HG03135 (cell line): ENCODE measurements at regions not wholly inside any gene's neighbourhood (a gene's known extent, or its start where the extent isn't known, plus 50 kb on each side); places are given as distances from the start of the nearest gene placed in this dataset.
"Not testable (repeated sequence)": the region's sequence is repeated elsewhere in the genome, so short reads cannot be mapped to it uniquely, and the experiment has no call there.

Source experiments
- ATAC-seq: cut with Tn5 transposase; IDR thresholded peaks from one replicate; pipeline ENCODE4 v1.9.1; 2021; ENCODE audit warnings: mild to moderate bottlenecking, moderate library complexity; ENCODE audit not compliant: unreplicated experiment

GRCh38 chr1:120550335-120550734, 135.5 kb downstream of the NBPF8 start:
- not testable (repeated sequence) for ATAC-seq

DNA sequence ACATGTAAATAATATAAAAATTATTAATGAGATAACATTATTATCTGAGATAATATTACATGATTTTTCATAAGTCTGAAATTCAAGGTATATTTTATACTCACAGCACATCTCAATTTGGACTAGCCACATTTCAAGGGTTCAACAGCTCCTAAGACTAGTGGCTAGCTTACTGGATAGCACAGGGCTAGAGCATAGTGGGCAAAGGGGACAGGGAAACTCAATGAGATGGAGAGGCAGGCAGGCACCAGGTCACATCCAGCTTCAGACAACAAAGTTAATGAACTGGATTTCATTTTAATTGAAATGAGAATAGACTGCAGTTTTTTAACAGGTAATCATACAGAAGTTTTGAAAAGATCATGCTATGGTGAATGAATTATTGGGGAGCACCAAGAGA, 137.4 kb downstream of the NBPF8 start:
- ATAC-seq, result not testable (repeated sequence)

DNA sequence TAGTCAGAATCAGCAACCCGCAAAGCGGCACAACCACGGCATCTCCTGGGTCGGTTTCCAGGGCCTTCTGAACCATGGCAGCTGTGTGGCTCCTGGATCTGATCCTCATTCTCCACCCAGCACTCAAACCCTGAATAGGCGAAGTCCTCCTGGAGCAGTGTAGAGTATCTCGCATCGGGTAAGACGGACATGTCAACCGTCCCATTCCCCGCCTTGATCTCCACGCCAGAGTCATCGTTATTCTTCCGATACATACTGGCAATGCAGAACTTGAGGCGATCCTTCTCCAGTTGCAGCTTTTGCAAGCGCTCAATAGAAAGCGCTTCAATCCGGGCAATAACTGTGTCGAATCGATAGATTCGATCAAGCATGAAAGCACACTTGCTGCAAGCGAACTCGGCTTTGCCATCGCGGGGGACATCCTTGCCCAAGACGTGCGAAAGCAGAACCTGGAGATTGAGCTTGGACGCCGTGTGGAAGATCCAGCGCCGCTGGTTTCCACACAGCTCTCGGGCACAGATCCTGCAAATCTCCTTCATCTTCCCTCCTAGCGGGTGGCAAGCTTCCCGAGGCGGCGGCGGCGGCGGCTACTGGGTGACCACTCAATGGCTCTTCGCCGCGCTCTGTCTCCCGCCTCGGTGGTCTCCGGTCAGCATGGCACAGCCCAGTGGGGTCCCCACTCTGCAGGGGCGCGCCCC, 142.9 kb downstream of the NBPF8 start:
- not testable (repeated sequence) for ATAC-seq

- ATAC-seq, result peak; percentile 83
These were observed 143.6 kb downstream of the NBPF8 start for GRCh38 chr1:120558303-120559060.

DNA sequence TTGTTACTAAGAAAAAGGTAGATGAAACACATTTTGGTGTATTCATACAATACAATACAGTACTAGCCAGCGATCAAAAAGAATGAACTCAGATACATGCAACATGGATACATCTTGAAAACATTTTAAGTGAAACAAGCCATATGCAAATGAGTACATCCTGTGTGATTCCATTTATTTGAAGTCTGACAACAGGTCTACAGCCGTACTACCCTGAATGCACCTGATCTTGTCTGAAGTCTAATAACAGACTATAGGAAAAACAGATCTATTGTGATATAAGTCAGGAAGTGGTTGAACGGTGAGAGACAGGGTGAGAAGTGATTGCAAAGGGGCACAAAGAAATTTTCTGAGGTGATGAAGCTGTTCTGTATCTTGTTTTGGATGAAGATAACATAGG, 146.9 kb downstream of the NBPF8 start:
- ATAC-seq, result not testable (repeated sequence)

DNA sequence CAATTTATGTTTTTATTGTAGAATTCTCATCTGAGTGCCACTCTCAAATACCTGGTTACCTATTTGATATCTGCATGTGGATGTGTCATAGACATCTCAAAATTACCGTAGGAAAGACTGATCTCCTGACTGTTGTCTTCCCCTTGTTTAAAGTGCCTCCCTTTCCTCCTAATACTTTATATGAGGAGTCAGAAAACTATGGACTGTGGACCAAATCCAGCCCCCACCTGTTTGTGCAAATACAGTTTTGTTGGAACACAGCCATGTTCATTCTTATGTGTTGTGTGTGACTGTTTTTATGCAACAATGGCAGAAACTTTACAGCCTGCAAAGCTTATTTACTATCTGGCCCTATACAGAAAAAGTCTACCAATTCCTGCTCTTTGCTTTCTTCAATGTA, 150.6 kb downstream of the NBPF8 start:
- not testable (repeated sequence) for ATAC-seq

DNA sequence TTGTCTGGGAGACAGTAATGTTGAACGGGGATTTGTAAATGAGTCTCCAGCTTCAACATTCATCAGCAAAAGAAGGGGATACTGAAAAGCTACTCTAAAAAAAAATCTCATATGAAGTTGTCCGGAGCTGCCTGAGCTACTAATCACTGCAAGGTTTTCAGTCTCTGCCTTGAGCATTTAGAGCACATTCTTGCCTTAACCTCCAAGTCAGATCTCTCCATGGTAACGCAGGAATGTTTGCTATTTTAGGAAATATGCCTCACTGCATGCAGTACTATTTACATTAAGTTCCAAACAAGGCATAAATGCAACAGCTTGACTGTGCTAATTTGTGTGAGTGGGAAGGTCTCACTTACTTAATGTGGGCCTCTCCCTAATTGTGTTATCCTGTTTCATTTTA, 152.8 kb downstream of the NBPF8 start:
- ATAC-seq, result not testable (repeated sequence)

GRCh38 chr1:120575201-120575600, 148.5 kb upstream of the NBPF26 start:
- not testable (repeated sequence) for ATAC-seq

GRCh38 chr1:120582135-120582534, 141.6 kb upstream of the NBPF26 start:
- ATAC-seq, result not testable (repeated sequence)

GRCh38 chr1:120586053-120586452, 137.7 kb upstream of the NBPF26 start:
- not testable (repeated sequence) for ATAC-seq

DNA sequence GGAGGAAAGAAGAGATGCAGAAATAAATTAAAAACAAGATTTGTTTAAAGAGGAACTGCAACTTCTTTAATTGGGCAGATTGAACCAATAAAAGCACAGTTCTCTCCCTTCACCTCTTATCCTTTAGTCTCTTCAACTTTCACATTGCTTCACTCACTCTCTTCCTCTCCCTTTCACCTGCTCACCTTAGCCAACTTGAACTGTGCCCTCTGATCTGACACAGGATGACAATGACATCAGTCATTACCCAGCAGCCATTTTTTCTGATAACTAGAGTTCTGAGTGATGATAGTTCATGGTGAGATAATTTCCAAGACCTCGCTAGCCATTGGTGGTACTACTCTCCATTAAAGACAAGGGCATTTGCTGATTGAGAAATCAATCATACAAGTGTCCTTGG, 134.9 kb upstream of the NBPF26 start:
- ATAC-seq, result not testable (repeated sequence)

DNA sequence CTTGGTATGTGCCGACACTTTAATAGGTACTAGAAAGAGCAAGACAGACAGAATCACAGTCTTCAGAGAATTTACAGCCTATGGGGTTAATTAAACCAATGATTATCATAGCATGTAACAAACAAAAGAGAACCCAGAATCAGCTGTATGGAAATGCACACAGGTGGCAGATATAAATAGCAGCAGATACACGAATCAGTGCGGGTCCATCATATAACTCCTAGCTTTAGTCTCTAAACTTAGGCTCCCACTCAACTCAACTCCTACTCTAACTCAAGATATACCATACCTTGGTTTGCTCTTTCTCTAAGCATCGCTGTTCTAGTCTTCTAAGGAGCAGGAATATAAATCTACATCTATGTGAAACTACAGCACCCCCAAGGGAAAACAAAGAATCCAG, 132.0 kb upstream of the NBPF26 start:
- ATAC-seq, result not testable (repeated sequence)

- not testable (repeated sequence) for ATAC-seq
These were observed 130.8 kb upstream of the NBPF26 start for GRCh38 chr1:120592943-120593342.

- not testable (repeated sequence) for ATAC-seq
These were observed 130.1 kb upstream of the NBPF26 start for GRCh38 chr1:120593648-120594047.

GRCh38 chr1:120598331-120598951, 125.3 kb upstream of the NBPF26 start:
- ATAC-seq, result not testable (repeated sequence)

GRCh38 chr1:120599511-120599910, 124.2 kb upstream of the NBPF26 start:
- ATAC-seq, result not testable (repeated sequence)

DNA sequence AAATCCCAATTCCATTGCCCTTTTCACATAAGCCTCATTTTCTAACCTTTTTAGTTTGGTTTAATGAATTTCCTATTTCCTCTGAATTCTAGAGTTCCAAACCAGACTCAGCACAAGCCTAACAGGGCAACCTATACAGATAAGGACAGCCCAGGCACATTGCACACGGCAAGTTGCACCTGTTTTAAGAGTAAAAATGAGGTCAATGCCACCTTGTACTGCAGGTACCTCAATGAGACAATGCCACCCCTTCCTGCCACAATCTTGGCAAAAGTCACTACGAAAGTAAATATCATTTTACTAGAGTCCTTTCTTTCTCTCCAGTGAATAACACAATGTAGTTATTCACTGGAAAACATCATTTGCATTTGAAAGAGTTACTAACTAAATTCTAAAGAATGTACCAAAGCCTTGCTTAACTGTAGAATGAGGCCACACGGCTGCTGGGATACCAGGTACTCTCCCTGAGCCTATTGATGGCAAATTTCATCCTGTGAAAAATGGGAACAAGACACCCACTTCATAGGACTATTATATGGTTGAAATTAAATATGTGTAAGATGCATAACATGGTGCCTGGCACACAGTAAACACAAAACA, 123.2 kb upstream of the NBPF26 start:
- ATAC-seq, result not testable (repeated sequence)

GRCh38 chr1:120607882-120608281, 115.9 kb upstream of the NBPF26 start:
- ATAC-seq, result not testable (repeated sequence)

DNA sequence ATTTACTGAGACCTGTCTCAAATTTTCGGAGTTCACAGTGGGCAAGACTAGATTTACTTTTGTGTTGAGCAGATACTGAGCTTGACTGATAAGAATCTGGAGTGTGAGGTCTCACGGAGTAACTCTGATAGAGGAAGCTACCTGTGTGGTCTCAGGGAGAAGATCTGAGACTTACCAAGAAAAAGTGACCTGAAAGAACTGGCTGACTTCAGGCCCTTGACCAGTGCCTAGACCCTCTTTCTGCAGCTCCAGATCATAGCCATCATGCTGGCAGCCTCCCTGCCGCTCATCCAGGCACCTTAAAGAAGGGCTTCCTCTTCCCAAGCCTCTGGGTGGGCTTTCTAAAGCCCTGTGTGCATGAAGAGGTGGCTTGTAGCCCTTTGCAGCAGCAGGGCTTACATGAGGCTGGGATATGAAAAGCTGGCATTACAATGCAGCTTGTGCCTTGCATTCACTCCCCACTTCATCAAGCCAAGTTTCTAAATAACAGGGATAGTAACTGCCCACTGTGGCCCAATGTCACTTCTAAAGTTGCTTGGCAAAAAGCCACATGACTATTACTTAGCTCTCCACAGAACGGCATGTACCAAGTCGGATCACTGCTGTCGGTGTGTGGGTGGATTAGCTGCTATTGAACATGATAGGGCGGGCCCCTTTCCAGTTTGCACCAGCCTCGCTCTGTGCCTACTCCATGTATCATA, 115.3 kb upstream of the NBPF26 start:
- ATAC-seq, result not testable (repeated sequence)

DNA sequence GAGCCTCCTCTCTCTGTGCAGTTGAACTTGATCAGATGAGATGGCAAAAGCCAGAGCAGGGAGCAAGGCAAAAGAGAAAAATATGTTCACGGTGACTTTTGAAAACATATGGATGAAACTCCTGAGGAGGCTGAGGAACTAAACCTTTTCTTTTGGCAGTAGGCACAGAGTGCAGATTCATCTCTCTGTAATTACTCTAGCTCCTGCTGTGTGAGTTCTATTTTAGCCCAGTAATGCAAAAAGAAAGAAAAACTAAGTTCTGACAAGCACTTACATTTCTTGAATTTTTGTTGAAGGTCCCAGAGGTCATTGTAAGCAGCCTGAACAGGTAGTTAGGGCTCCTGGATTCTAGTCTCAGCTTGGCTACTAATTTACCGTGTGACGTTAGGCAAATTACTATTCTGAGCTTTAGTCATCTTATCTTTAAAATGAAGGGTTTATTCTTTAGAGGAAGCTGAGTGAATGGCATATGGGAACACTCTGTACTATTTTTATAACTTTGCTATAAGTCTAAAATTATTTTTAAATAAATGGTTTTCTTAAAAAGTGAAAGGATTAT, 114.7 kb upstream of the NBPF26 start:
- not testable (repeated sequence) for ATAC-seq
